ENCODE measurements at regions not wholly inside any gene's neighbourhood (a gene's known extent, or its start where the extent isn't known, plus 50 kb on each side); places are given as distances from the start of the nearest gene placed in this dataset.

GRCh38 chr20:52806918-52807317 lies 165.2 kb upstream of the TSHZ2 start:
- TF ChIP-seq EZH2 (IDR thresholded peaks at IDR 0.05; ENCODE audit: low read length, unreplicated experiment) (no peak), CTCF (conservative IDR thresholded peaks at IDR 0.05; ENCODE audit: low read depth, low read length) (no peak)
